Chondrocyte (in vitro differentiated cells): ENCODE measurements at regions not wholly inside any gene's neighbourhood (a gene's known extent, or its start where the extent isn't known, plus 50 kb on each side); places are given as distances from the start of the nearest gene placed in this dataset.

ENCODE experiments used
- DNase-seq: peaks from one replicate; pipeline ENCODE4 v3.0.0; 2021; ENCODE audit warnings: mixed read lengths, low spot score
- H3K27ac Mint-ChIP-seq: one replicate; pipeline ENCODE4 v1.8.0; 2021; ENCODE audit warnings: mild to moderate bottlenecking, moderate library complexity, mixed read lengths; ENCODE audit not compliant: unreplicated experiment
- H3K27me3 Mint-ChIP-seq: 2 replicates; pipeline ENCODE4 v1.8.0; 2021; ENCODE audit warnings: low read depth, mixed read lengths
- H3K36me3 Mint-ChIP-seq: 2 replicates; pipeline ENCODE4 v1.8.0; 2021; ENCODE audit warnings: low read depth, mixed read lengths
- H3K4me1 Mint-ChIP-seq: 2 replicates; pipeline ENCODE4 v1.8.0; 2021; ENCODE audit warnings: low read depth, mild to moderate bottlenecking, mixed read lengths
- H3K4me3 Mint-ChIP-seq: one replicate; pipeline ENCODE4 v1.8.0; 2021; ENCODE audit warnings: mild to moderate bottlenecking, moderate library complexity, mixed read lengths; ENCODE audit not compliant: unreplicated experiment
- H3K9me3 Mint-ChIP-seq: 2 replicates; pipeline ENCODE4 v1.8.0; 2021; ENCODE audit warnings: low read depth, mixed read lengths
- CTCF ChIP-seq: fragments of 200-600 bp; sonication (generic); IDR thresholded peaks from 2 replicates; pipeline ENCODE4 v1.5.0; 2021; ENCODE audit warnings: antibody characterized with exemption, mild to moderate bottlenecking, moderate library complexity

GRCh38 chr2:139380051-139380450, 599.9 kb upstream of the NXPH2 start:
- Mint-ChIP-seq H3K9me3 (peaks cover 3% of the 10 kb centered on the region), H3K27ac (no peak overlapping the region), H3K27me3 (peaks cover 3% of the 10 kb centered on the region), H3K4me3 (no peak overlapping the region), H3K36me3 (no peaks in the 10 kb centered on the region), H3K4me1 (no peaks in the 10 kb centered on the region)
- no peak for DNase-seq
- no peak for TF ChIP-seq CTCF

DNA sequence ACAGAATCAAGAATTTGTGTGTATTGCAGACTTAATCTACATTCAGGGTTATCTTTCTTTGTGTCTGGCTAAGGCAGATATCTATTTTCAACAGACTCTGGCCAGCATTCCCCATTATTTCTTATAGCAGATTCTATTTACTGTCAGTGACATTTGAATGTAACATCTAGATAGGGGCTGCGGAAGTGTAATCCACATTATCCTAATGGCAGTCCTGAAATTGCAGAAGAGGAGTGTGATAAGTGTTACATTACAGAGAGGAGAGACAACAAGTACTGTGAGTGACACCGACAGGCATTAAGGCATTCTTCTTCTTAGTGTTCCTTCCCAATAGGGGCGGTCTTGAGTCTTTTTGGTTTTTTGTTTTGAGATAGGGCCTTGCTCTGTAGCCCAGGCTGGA, 598.2 kb upstream of the NXPH2 start:
- TF ChIP-seq CTCF: no peak
- H3K27ac Mint-ChIP-seq: no peak overlapping the region
- H3K4me3 Mint-ChIP-seq: no peak overlapping the region
- H3K36me3 Mint-ChIP-seq: no peaks in the 10 kb centered on the region
- H3K9me3 Mint-ChIP-seq: peaks cover 3% of the 10 kb centered on the region
- peaks cover 3% of the 10 kb centered on the region for H3K27me3 Mint-ChIP-seq
- no peaks in the 10 kb centered on the region for H3K4me1 Mint-ChIP-seq
- no peak for DNase-seq

DNA sequence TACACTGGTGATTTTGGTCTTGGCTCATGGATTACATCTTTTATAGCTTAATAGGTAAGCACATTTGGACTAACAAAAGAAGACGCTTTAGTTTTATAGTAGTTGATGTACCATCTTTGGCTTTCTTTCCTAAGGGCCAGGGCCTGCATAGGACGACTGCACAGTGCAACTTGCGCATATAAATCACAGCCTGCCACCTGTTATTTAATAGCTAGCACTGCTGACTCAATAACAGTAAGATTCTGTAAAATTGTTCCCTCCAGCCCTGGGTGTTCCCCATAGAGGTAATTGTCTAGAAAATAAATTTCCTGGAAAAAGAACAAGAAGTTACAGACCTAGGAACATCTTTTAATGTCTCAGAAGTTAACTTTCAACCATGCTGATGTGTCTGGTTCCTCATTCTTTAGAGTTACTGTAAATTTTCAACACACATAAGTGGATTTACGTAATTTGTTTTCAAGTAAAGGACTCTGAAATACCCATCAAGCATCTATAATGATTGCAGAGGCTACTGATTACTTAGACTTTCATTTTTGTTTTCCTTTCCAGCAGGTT, 594.2 kb upstream of the NXPH2 start:
- H3K4me3 Mint-ChIP-seq: no peak overlapping the region
- peaks cover 2% of the 10 kb centered on the region for H3K9me3 Mint-ChIP-seq
- H3K27ac Mint-ChIP-seq: no peak overlapping the region
- no peaks in the 10 kb centered on the region for H3K36me3 Mint-ChIP-seq
- no peak for DNase-seq
- H3K4me1 Mint-ChIP-seq: no peaks in the 10 kb centered on the region
- no peaks in the 10 kb centered on the region for H3K27me3 Mint-ChIP-seq
- TF ChIP-seq CTCF: no peak

GRCh38 chr2:139369423-139370409, 589.5 kb upstream of the NXPH2 start:
- no peaks in the 10 kb centered on the region for H3K4me1 Mint-ChIP-seq

More at GRCh38 chr2:139369423-139370409, 589.5 kb upstream of the NXPH2 start:
- Mint-ChIP-seq H3K27me3 (no peaks in the 10 kb centered on the region), H3K36me3 (no peaks in the 10 kb centered on the region), H3K27ac (no peak overlapping the region), H3K9me3 (peaks cover 2% of the 10 kb centered on the region), H3K4me3 (no peak overlapping the region)
- no peak for DNase-seq
- no peak for TF ChIP-seq CTCF
